Kidney (tissue), 13 donors: ENCODE measurements at regions not wholly inside any gene's neighbourhood (a gene's known extent, or its start where the extent isn't known, plus 50 kb on each side); places are given as distances from the start of the nearest gene placed in this dataset.
A peak's percentile ranks its signal among the peaks of the same experiment; 100 is the strongest.

Experiments used
- DNase-seq, 5 donors: peaks; one replicate each; pipeline ENCODE4 v3.0.0-alpha.2; 2013 to 2020
- FAIRE-seq: peaks from 2 replicates; lab custom pipeline; 2012; peaks lifted over from hg19 to GRCh38; lab: Jason Lieb, UNC
- H3K27ac ChIP-seq, 2 donors: one replicate each; pipeline ENCODE4 v1.7.0; 2013; ENCODE audit warnings: low read depth in 2 of 2, low read length in 2 of 2, inconsistent platforms in 1 of 2
- H3K27me3 ChIP-seq: one replicate; pipeline ENCODE4 v1.7.1; 2013; ENCODE audit warnings: low read length, inconsistent platforms; ENCODE audit not compliant: control insufficient read depth, insufficient read depth
- H3K36me3 ChIP-seq, 3 donors: one replicate each; pipeline versions ENCODE4 v1.7.0 to v1.7.1; 2013; ENCODE audit warnings: low read length in 3 of 3, control low read depth in 1 of 3, inconsistent platforms in 1 of 3; ENCODE audit not compliant: insufficient read depth in 3 of 3, control insufficient read depth in 2 of 3
- H3K4me1 ChIP-seq, 3 donors: one replicate each; pipeline versions ENCODE4 v1.7.0 to v1.7.1; 2013; ENCODE audit warnings: low read length in 3 of 3, inconsistent platforms in 1 of 3, low read depth in 1 of 3; ENCODE audit not compliant: control insufficient read depth in 2 of 3, insufficient read depth in 2 of 3
- H3K4me3 ChIP-seq, 3 donors: one replicate each; pipeline versions ENCODE4 v1.7.0 to v1.8.1; 2013; ENCODE audit warnings: low read length in 3 of 3, control low read depth in 1 of 3, inconsistent platforms in 1 of 3
- H3K9ac ChIP-seq, 3 donors: one replicate each; pipeline versions ENCODE4 v1.7.0 to v1.7.1; 2013; ENCODE audit warnings: low read length in 3 of 3, control low read depth in 1 of 3, inconsistent platforms in 1 of 3
- H3K9me3 ChIP-seq, 3 donors: one replicate each; pipeline versions ENCODE4 v1.7.0 to v1.7.1; 2013; ENCODE audit warnings: low read length in 3 of 3, control low read depth in 1 of 3, inconsistent platforms in 1 of 3; ENCODE audit not compliant: control insufficient read depth in 2 of 3, insufficient read depth in 1 of 3
- intact Hi-C: fragments of 100-400 bp; cut with DNase I; formaldehyde crosslinking; loops from one replicate; pipeline ENCODE4 v1.11.1; 2022
- TF ChIP-seq, protein P1 (sequence below): IDR thresholded peaks from 3 replicates; pipeline ENCODE4 v1.5.1; 2012; ENCODE audit warnings: mild to moderate bottlenecking, moderate library complexity, borderline replicate concordance; ENCODE audit not compliant: insufficient read depth; ENCODE audit errors: extremely low read depth
- donor health status: control.
- donor health status: control.
- donor health status: control.
- donor health status: control.
- donor health status: control.
- donor health status: DM: yes; HTN: yes; CAD: no.
- donor health status: Normal renal cell carcinoma (clear cell type).

DNA sequence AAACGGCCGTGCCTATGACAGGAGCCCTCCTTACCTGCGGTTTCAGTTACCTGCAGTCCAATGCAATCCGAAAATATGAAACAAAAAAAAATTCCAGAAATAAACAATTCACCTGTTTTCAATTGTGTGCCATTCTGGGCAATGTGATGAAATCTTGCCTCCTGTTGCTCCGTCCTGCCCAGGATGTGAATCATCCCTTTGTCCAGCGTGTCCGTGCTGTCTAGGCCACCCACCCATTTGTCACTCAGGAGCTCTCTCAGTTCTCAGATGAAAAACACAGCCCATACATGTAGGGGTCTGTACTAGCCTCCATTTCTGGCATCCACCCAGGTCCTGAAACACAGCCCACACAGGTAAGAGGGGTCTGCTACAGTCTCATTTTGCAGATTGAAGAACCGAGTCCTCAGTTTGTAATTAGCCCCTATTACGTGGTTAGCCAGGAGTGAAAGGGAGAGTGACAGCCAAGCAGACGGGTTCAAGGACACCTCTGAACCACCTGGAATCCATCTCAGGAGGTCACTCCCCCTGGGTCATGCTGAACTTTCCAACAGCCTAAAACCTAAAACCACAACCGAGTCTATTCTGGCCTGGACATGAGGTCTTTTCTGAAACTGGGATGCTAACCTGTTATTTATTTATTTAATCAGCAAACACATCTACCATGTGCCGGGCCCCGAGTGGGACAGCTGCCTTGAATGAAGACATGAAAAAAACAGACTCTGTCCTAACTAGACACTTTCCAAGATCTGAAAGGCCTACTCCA is 317.2 kb downstream of the SHANK2 start:
- no peak overlapping the region for H3K27ac ChIP-seq
- no peak overlapping the region for H3K9ac ChIP-seq
- no peaks in the 10 kb centered on the region for H3K27me3 ChIP-seq
- H3K36me3 ChIP-seq, result peaks cover 0 to 3% (median 0%) of the 10 kb centered on the region in 3 donors
- no peaks in the 10 kb centered on the region for H3K4me1 ChIP-seq
- TF ChIP-seq, protein P1, sequence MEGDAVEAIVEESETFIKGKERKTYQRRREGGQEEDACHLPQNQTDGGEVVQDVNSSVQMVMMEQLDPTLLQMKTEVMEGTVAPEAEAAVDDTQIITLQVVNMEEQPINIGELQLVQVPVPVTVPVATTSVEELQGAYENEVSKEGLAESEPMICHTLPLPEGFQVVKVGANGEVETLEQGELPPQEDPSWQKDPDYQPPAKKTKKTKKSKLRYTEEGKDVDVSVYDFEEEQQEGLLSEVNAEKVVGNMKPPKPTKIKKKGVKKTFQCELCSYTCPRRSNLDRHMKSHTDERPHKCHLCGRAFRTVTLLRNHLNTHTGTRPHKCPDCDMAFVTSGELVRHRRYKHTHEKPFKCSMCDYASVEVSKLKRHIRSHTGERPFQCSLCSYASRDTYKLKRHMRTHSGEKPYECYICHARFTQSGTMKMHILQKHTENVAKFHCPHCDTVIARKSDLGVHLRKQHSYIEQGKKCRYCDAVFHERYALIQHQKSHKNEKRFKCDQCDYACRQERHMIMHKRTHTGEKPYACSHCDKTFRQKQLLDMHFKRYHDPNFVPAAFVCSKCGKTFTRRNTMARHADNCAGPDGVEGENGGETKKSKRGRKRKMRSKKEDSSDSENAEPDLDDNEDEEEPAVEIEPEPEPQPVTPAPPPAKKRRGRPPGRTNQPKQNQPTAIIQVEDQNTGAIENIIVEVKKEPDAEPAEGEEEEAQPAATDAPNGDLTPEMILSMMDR, result no peak
- intact Hi-C loops, result no loop called here
- no peak overlapping the region for H3K4me3 ChIP-seq
- peak in 1 of 5 donors; percentile 4 for DNase-seq
- no peak for FAIRE-seq
- H3K9me3 ChIP-seq, result peaks cover 0 to under 1% (median 0%) of the 10 kb centered on the region in 3 donors

DNA sequence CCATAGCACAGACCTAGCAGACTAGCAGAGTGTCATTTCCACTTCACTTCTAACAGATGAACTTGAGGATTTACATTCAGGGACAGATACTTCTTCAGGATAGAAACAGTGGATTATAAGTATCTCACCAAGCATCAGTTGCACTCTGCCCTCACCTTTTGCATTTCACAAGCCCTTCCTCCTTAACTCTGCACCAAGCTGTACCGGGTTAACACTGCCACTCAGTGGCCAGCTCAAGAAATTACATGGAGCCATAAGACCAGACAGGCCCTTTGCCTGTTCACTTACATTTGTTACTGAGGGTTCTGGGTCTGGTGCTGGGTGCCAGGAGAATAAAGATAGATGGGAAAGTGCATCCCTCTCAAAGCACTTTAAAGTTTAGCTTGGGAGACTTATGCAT is 309.8 kb downstream of the SHANK2 start:
- TF ChIP-seq, protein P1, result peak; percentile 2
- FAIRE-seq (no peak), DNase-seq (no peak)
- Histone ChIP-seq H3K27me3 (no peaks in the 10 kb centered on the region), H3K36me3 (no peaks in the 10 kb centered on the region), H3K9ac (no peak overlapping the region), H3K27ac (no peak overlapping the region), H3K9me3 (peaks cover 0 to 10% (median 0%) of the 10 kb centered on the region in 3 donors), H3K4me1 (no peaks in the 10 kb centered on the region), H3K4me3 (no peak overlapping the region)
- intact Hi-C loops, result no loop called here

DNA sequence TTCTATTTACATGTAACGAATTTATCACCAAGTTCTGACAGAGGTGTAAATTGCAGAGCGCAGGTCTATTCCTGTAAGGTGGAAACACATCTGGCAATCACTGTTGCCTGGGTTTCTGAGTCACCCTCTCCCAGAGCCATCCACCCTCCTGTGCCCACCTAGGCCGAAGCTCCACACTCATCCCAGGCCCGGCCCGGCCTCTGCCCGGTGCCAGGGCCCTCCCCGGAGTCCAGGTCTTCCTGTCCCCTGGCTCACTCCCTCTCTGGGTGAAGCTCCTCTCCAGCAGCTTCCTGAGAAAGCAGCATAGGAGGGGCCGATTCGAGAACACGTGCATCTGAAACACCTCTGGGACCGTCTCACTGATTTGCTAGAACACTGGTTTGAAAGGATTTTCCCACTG is 308.2 kb downstream of the SHANK2 start:
- peaks cover 0 to 10% (median 0%) of the 10 kb centered on the region in 3 donors for H3K9me3 ChIP-seq
- H3K9ac ChIP-seq, result no peak overlapping the region
- H3K36me3 ChIP-seq, result no peaks in the 10 kb centered on the region
- no peak overlapping the region for H3K4me3 ChIP-seq
- no peak for FAIRE-seq
- no peaks in the 10 kb centered on the region for H3K27me3 ChIP-seq
- no peak overlapping the region for H3K27ac ChIP-seq
- peaks cover 0 to 1% (median 0%) of the 10 kb centered on the region in 3 donors for H3K4me1 ChIP-seq
- intact Hi-C loops, result no loop called here
- TF ChIP-seq, protein P1, result no peak
- DNase-seq, result peak in 1 of 5 donors; percentile 28

DNA sequence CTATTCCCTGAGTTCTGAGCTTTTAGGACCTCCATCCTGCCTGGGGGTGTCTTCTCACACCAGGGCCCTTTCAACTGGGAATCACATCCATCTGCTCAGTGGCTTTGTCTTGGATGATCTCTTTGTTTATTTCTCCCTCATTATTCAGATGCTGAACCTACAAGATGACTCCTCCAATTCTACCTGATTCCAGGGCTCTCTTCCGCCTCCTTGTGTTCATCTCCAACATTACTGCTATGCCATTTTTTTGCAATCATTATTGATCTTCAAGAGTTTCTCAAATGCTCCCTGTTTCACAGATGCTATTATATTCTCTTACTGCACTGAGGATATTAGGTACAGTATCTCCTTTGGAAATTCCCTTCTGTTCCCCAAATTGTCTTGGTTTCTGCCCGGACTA is 307.7 kb downstream of the SHANK2 start:
- no peak for DNase-seq
- Histone ChIP-seq H3K27ac (no peak overlapping the region), H3K4me1 (peaks cover 0 to 6% (median 4%) of the 10 kb centered on the region in 3 donors), H3K4me3 (no peak overlapping the region), H3K9me3 (peaks cover 0 to 10% (median 0%) of the 10 kb centered on the region in 3 donors), H3K36me3 (no peaks in the 10 kb centered on the region), H3K9ac (no peak overlapping the region), H3K27me3 (no peaks in the 10 kb centered on the region)
- TF ChIP-seq, protein P1, result no peak
- intact Hi-C loops, result no loop called here
- no peak for FAIRE-seq
